ENCODE measurements at regions not wholly inside any gene's neighbourhood (a gene's known extent, or its start where the extent isn't known, plus 50 kb on each side); places are given as distances from the start of the nearest gene placed in this dataset.

- no peak for DNase-seq
Measured at GRCh38 chr18:8945514-8945913, 157.0 kb upstream of the NDUFV2 start.

DNA sequence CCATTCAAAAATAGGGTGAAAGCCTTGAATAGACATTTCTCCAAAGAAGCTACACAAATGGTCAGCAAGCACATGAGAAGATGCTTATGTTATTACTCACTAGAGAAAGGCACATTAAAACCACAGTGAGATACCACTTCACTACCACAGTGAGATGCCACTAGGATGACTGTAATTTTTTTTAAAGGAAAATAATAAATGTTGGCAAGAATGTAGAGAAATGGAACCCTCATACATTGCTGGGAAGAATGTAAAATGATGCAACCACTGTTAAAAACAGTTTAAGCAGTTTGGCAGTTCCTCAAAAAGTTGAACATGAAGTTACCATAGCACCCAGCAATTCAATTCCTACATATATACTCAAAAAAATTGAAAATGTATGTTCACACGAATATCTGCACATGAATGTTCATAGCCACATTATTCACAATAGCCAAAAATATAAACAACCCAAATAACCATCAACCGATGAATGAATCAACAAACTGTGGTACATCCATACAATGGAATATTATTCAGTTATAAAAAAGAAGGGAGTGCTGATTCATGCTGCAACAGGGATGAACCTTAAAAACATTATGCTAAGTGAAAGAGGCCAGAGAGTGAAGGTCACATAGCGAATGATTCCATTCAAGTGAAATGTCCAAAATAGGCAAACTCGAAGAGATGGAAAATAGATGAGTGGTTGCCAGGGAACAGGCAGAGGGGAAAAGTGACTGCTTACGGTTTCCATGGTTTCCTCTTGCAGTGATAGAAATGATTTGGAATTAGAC is 156.2 kb upstream of the NDUFV2 start:
- no peak for DNase-seq

DNA sequence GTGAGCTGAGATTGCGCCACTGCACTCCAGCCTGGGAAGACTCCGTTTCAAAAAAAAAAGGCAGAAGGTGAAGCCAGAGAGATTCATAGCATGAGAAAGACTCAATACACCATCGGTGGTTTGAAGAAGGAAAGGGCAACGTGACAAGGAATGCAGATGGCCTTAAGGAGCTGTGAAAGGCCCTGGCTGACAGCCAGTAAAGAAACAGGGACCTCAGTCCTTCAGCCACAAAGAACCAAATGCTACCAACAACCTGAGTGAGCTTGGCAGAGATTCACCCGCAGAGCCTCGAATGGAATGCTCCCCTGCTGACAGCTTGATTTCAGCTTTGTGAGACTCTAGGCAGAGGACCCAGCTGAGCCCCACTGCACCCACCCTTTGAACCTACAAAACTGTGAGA is 154.9 kb upstream of the NDUFV2 start:
- no peak for DNase-seq

DNA sequence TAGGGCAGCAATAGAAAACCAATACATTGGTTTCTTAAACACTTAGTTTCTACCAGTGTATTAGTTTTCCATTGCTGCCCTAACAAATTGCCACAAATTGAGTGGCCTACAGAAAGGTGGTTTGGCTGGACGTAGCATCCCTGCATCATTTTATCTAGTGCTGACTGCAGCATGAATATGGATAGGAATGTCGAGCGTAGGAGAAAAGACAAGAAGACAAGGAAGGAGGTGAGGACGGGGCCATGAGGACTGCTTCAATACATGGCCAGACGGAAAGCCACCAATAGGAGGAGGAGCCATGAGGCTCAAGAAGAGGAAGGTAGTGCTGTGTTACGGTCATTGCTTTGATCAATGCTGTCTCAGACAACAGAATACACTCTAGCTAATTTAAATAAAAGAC is 154.5 kb upstream of the NDUFV2 start:
- no peak for DNase-seq

GRCh38 chr18:8948471-8949149 is 153.9 kb upstream of the NDUFV2 start:
- no peak for DNase-seq

DNA sequence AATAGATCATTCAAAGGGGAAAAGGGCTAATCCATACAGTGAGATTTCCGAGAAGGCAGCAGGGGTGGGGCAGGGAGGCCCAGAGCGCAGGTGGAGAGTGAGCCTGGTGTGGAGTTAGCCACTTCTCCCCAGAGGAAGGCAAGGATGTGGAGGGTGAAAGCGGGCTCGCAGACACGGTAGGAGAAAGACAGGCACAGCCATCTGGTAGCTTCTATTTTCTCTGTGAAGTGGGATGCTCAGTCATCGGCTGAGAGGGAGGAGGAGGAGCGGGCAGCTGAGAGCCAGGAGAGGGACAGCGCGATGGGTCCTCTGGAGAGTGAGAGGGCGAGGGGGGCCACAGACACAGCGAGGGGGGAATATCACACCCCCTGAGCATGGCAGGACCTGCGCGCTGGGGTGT is 153.3 kb upstream of the NDUFV2 start:
- DNase-seq: no peak

DNA sequence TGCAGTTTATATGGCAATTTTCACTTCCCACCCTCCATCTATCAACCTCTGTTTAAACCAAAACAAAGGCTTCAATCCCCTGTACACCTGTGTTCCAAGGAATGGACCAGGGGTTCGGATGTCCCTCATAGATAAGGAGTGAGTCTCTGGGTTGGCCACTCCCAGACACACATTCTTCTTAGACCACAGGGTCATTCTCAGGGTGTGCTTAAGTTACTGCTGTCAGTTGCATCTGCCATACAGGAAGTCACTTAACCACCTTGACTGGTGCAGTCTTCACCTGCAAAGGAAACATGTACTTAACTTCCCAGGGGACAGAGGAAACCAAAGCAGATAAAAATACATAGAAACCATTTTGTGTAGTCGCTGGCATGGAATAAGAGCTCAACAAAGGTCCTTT is 151.0 kb upstream of the NDUFV2 start:
- DNase-seq: no peak

DNA sequence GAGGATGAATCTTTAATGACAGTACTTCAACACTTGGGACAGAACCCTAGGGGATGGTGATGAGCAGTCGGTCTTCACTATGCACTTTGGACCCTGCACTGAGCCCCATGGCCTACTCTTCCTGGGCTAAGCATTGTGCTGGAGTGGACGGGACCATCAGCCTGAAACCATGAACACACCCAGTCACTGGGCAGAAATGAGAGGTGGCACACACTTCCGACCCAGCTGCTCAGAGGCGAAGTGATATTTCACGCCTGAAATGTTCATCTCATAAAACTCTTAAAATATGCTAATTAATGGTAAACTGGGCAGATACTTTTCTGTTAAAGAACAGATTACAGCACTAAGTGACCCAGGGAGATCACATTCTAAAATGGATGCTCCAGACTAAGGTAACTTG is 150.3 kb upstream of the NDUFV2 start:
- DNase-seq: no peak

GRCh38 chr18:8952769-8953760 is 149.4 kb upstream of the NDUFV2 start:
- no peak for DNase-seq

DNA sequence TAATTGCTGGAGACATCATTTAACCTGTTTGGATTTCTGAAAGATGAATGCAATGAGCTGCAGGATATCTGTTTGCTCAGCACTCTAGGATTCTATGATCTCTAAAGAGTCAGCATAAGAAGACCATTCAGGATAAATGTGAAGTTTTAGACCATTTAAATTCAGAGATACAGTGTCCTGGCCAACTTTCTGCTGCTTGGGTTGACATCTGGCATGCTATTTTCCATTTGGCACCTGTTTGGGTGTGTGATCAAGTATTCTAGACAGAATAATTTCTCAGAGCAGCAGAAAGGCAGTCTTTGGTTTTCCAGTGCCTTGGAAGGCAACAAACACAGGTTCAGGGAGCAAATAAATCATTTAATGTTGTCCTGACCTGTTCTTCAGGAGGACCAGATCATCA is 144.8 kb upstream of the NDUFV2 start:
- DNase-seq: no peak

GRCh38 chr18:8958660-8959059 is 143.8 kb upstream of the NDUFV2 start:
- no peak for DNase-seq

GRCh38 chr18:8959551-8960135 is 142.9 kb upstream of the NDUFV2 start:
- DNase-seq: no peak

DNA sequence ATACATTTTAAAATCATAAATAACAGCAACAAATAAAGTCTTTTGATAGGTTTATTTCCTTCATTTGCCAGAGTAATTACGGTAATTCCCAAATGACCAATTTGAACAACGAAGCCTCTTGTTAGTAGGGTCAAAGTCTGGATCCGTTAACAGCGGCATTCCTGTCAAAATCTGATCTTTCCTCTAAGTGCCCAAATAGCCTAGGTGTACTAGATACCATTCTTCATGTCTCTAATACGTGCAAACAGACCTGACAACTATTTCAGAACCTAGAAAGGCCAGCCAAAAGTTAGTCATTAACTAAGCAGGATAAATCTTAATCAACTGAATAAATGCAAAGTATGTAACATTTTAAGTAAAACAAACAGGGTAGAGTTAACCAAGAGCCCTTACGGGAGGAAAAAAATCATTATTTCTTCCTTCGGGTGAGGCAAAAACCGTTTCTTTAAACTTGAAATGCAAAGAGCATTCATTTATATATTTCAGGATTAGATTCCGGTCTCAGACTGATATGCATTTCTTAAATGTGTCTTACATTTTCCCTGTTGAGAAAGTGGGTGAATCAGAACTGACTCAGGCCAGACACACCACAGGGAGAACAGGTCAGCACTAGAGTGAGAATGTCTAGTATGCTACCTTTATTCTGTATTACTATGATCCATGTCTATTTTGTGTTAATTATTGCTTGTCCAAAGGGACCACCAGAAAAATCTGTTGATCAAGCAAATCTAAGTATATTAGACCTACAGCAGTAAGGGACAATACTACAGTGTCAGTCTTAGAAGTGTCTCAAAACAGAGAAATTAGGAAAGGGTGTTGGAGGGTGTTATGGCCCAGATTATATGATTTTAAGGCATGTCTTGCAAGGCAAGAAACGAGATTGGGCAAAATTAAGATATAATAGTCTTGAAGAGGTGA is 141.5 kb upstream of the NDUFV2 start:
- DNase-seq: peak; percentile 12

DNA sequence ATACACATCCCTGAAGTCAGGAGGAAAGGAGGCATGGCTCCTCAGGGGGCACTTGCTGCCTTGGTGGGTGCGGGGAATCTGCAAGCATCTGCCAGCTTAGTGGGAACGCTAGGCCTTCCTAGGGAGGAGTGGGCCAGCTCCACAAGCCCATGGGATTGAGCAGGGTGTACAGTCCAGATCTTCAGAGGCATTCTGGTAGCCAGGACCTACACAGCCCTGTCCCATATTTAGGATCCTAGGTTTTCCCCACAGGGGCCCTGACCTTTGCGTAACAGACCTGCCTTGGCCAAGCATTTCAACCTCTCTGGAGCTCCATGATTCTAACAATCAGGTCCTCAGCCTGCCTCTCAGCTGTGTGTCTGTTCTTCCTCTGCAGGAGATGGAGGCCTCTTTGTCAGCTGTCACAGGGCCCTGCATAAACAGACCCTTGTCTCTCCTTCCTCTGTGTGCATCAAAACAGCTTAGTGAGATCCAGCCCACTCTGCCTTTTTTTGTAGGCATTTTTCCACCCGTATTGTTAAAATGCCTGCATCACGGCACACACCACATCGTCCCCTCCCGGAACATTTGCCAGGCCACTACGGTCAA is 140.2 kb upstream of the NDUFV2 start:
- DNase-seq: no peak

- DNase-seq: no peak
Measured at GRCh38 chr18:8962855-8963635, 139.5 kb upstream of the NDUFV2 start.

GRCh38 chr18:8963876-8964275 is 138.6 kb upstream of the NDUFV2 start:
- no peak for DNase-seq

DNA sequence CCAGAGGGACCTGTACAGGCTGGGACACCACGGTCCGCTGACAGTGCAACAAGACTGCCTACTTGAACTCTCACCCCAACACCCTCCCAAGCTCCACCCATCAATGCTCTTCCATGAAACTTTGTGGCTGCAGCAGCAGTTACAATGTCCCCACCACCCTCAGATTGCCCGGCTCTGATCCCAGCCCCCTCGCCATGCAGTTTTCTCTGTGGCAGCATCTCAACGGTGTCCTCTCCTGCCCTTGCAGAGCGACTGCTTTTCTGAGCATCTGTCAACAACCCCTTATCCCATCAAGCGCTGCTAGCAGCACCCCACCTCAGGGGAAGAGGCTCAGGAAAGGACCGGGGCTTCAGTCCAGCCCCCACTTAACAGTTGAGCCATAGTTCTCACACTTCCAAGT is 137.1 kb upstream of the NDUFV2 start:
- DNase-seq: no peak

DNA sequence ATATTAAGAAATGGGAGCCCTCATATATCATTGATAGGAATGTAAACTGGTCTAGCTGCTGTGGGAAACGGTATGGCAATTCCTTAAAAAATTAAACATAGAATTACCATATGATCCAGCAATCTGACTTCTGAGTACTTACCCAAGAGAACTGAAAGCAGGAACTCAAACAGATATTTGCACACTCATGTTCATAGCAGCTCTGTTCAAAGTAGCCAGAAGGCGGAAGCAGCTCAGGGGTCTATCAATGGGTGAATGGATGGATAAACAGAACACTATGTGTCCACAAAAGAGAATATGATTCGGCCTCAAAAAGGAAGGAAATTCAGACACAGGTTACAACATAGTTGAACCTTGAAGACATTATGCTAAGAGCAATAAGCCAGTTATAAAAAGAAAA is 135.7 kb upstream of the NDUFV2 start:
- DNase-seq: no peak

DNA sequence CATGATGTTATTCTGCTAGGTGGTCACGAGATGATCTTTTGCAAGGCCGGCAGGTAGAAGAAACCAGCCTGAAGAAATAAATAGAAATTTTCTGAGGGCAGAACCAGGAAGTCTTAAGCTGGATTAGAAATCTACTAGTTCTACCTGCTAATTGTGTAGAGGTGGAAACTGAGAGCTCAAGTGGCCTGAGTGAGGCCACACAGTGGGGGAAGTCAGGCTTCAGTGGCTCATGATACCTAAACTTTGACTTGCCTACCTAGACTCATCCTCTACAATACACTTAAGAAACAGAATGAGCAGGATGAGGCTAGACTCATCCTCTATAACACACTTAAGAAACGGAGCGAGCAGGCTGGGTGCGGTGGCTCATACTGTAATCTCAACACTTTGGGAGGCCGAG is 134.9 kb upstream of the NDUFV2 start:
- DNase-seq: no peak

DNA sequence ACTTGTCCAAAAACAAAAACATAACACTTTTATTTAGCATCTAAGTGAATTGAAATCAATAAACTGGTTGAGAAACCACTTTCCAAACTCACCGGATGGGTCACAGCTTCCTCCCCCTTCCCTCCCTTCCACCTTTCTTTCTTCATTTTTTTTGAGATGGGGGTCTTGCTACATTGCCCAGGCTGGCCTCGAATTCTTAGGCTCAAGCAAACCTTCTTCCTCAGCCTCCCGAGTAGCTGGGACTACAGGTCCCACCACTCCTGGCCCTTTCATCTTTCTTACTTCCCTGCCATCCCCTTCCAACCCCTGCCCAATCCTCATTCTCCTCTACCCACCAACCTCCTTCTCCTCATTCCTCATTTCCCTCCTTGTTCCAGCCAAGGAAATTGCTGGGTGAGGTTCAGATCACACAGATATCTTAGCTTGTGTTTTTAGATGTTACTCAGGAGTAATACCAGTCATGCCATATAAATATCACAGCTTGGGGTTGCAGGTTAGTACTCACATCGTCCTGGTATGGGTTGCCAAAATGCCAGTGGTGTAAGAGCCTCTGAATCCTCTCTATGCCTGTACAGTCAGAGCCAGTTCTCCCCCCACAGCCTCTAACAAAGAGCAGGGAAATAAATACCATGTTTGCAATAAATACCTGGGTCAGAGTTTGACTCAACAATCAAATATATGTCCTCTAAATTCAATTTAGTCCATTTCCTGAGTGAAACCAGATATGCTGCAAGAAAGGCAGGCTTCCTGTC is 132.7 kb upstream of the NDUFV2 start:
- DNase-seq: no peak

All from NCI-H2081 treated with DMSO at 0.1 percent for 48 hours (cell line).